ENCODE measurements at regions not wholly inside any gene's neighbourhood (a gene's known extent, or its start where the extent isn't known, plus 50 kb on each side); places are given as distances from the start of the nearest gene placed in this dataset.
"Not testable (repeated sequence)": the region's sequence is repeated elsewhere in the genome, so short reads cannot be mapped to it uniquely, and the experiment has no call there.

GRCh38 chr9:73855206-73855605 lies 641.9 kb upstream of the RORB start:
- no peak for DNase-seq (ENCODE audit: low read depth in 2 of 2)

DNA sequence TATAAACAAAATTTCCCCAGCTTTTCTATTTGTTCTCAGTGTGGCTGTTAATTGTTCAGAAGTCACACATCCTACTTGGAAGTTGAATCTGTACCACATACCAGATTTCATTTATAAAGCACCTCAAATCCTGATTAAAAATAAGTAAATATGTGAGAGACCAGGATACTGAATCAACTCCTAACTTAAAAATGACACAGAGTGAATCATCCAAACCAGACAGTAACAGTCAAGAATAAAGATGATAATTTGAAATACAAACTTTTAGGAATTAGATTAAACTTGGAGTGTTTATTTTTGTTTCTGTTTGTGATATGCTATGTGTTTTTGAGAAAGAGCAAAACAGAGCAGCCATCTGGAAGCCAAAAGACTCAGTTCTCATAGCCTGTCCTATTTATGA lies 633.2 kb upstream of the RORB start:
- no peak for DNase-seq (ENCODE audit: low read depth in 2 of 2)

- no peak for DNase-seq (ENCODE audit: low read depth in 2 of 2)
These were observed 630.7 kb upstream of the RORB start for GRCh38 chr9:73866451-73866850.

- DNase-seq (ENCODE audit: low read depth in 2 of 2) = no peak
These were observed 627.9 kb upstream of the RORB start for GRCh38 chr9:73869264-73869663.

DNA sequence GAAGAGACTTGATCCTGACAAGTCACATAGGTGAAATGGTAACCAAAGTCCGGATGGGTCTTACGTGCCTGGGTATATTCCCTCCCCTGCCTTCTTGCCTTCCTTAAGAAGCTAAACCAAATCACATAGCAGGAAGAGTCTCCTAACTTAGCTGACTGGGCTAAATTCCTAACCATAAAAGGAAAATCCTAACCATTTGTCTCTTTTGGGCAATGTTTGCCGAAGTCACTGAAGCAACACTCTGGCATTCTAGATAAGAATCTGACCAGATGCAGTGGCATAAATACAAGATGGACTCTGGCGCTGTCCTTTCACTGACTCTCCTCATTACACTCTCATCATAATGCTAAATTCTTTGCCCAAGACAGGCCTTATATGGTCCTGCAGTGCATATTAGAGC lies 625.5 kb upstream of the RORB start:
- no peak for DNase-seq (ENCODE audit: low read depth in 2 of 2)

DNA sequence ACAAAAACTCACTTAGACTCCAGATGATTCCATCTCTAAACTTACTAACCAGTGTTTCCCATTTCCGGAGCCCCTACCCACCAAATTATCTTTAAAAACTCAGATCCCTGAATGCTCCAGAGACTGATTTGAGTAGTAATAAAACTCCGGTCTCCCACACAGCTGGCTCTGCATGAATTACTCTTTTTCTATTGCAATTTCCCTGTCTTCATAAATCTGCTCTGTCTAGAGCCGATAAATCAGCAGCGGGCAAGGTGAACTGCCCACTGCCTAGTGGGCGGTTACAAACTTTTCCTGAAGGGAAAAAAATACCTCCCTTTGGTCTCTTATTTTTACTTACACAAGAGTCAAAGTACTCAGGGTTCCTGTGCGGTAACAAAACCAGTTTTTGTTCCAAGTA lies 624.4 kb upstream of the RORB start:
- no peak for DNase-seq (ENCODE audit: low read depth in 2 of 2)

DNA sequence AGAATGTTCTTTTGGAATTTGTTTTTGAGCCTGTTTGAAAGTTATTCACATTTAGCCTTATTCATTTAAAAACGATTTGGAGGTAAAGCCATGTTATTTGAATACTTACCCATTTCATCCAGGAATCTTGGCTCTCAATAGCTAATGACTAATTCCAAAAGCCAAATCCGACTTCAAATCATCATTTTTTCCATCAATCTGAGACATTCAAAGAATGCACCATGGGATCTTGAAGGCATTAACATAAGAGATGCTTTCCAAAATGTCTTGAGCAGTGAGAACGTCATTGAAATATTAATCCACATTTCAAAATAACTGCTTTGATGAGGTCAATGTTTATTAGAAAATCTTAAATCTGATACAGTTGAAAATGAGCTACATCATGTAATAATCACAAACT lies 617.0 kb upstream of the RORB start:
- DNase-seq (ENCODE audit: low read depth in 2 of 2) = no peak

GRCh38 chr9:73889023-73889422 lies 608.1 kb upstream of the RORB start:
- DNase-seq (ENCODE audit: low read depth in 2 of 2) = no peak

- no peak for DNase-seq (ENCODE audit: low read depth in 2 of 2)
These were observed 606.4 kb upstream of the RORB start for GRCh38 chr9:73890685-73891277.

DNA sequence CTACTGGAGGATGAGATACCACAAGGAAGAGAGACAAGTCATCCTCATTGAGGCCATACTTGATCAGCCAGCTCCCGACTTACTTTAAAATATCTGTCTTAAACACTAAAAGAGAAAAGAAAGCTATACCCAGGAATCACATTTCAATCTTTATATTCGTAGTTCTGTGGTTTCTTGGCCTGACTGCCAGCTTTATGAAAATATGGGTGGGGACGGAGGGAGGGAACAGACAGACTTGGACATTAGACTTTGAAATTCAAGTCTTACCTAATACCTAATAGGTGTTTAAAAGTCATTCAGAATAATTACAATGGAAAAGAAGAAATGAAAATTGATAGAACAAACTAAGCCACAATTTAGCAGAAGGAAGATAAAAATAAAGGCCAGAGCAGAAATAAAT lies 604.8 kb upstream of the RORB start:
- no peak for DNase-seq (ENCODE audit: low read depth in 2 of 2)

DNA sequence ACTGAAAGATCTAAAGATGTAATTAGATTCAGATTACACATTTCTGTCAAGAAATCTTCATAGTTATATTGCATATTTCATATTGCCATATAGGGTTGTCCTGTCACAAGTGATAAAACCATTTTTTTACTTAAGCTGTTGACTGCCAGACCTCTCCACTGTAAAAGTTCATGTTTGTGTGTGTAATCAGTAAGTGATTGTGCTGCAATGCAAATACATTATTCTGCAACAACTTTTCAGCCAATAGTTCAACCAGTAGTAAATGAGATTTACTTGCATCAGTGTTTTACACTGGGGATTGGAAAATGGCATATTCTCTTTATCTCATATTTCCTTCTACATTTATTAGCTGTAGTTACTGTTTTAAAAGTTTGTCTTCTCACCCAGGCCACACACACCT lies 603.9 kb upstream of the RORB start:
- DNase-seq (ENCODE audit: low read depth in 2 of 2) = no peak

DNA sequence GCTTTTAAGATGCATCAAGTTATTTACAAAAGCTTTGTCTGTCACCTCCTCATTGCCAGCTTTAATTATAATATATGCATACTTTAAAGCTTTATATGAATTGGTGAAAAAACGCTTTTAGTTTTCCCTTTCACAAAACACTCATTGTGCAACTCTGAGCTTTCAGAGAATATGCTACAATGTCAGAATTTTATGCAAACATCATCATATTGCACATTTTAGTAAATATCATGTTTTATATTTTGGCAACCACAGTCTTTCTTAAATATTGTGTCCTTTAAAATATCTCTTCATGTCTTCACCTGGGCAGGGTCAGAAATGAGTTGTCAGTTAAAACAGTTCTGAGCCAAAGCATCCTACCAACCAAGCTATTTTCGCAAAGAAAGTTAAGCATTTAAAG lies 601.1 kb upstream of the RORB start:
- DNase-seq (ENCODE audit: low read depth in 2 of 2) = no peak

DNA sequence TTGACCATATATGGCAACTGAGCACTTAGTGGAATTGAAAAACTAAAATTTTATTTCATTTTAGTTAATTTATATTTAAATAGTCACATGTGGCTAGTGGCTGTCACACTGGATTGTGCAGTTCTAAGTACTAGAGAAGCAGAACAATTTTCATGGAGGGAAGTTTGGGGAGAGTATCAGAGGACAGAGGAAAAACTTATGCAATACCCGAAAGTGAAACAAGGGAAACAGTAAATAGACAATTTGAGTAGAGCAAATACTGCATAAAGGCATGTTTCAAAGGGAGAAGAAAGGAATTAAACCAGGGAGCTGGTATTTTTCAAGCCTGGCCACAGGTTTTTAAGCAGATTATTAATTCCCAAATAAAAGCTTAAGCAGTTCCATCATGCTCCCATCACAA lies 590.5 kb upstream of the RORB start:
- DNase-seq (ENCODE audit: low read depth in 2 of 2) = no peak

DNA sequence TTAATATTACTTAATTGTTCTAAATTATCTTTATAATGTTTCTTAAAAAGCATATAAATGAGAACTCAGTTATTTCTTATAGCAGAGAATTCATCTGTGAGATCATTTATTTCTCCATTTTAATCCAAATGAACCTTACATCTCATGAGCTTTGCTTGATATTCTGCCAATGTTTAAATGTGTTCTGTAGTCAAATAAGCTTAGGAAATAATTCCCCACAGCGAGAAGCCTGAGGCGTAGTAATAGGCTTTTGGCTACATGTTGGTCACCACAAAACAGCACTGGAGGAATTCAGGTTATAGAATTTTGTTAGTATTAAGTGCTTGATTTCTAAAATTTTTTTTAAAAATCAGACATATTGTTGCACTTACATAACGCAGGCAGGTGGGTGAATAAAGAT lies 585.3 kb upstream of the RORB start:
- DNase-seq (ENCODE audit: low read depth in 2 of 2) = no peak

DNA sequence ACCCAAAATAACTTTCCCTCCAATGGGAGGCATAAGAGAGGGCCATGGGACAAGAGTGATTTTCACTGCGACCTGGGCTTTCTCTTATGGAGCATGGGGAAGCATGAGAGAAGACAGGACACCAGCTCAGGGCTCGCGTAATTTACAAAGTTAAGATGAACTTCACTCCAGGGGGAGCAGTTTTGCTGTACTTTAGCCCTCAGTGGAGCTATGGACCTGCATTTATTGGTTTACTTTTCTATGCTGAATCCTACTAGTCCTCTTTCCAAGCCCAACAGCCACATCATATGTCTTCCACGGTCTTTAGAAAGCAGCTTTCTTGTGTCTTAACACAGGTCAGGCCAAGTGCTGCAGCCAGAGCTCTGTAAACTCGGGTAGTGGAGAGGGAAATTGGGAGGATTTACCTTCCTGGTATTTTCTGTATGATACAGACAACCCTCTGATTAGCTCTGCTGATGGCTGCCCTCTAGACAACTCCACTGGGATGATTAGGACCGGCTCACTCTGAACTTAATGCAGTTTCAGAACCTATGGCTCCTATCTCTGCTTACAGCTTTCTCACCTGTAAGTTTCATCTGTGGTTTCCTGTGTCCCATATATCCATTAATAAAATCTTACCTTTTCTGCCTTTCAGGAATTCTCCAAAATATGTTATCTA lies 581.0 kb upstream of the RORB start:
- DNase-seq (ENCODE audit: low read depth in 2 of 2) = no peak

DNA sequence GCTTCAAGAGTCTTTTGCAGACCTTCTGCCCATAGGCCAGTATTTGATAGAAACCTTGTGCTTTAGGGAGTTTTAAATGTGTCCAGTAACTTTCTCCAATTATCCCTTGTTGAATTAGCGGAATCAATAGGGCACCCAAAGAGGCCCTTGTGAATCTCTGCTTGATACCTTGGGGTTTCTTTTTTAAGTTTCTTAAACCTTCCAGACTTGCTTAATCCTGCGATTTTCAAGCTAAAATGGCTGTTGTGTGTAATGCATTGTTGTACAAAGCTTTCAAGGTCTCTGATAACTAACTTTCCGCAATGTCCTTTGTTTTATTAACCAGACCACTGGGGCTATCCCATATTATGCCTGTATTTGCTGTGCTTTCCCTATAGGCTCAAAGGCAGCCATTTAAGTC lies 577.4 kb upstream of the RORB start:
- DNase-seq (ENCODE audit: low read depth in 2 of 2) = no peak

DNA sequence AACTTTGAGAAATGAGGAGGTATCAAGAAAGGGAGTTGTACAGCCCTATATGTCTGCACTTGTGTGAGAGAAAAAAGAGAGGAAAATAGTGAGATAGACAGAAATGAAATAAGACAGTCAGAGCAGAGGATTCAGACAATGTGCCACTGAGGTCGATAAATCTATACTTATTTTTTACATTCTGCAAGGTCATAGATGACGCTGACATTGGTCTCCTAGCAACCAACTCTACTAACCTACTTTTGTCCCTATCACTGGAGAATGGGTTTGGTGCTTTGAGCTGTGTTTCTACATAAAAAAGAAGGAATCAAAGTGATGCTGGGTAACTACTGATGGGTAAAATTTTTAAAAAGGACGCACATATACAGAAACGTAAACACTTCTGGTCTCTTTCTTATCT lies 573.3 kb upstream of the RORB start:
- DNase-seq (ENCODE audit: low read depth in 2 of 2) = no peak

DNA sequence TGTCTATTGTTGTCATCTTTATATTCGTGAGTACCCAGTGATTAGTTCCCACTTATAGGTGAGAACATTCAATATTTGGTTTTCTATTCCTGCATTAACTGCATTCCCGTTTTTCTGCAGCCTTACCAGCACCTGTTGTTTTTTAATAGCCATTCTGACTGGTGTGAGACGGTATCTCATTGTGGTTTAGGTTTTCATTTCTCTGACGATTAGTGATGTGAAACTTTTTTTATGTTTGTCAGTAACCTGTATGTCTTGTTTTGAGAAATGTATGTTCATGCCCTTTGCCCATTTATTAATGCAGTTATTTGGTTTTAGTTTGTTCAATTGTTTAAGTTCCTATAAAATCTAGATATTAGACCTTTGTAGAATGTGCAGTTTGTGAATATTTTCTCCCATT lies 546.0 kb upstream of the RORB start:
- no peak for DNase-seq (ENCODE audit: low read depth in 2 of 2)

GRCh38 chr9:73962792-73963191 lies 534.3 kb upstream of the RORB start:
- DNase-seq (ENCODE audit: low read depth in 2 of 2) = no peak

- no peak for DNase-seq (ENCODE audit: low read depth in 2 of 2)
These were observed 527.2 kb upstream of the RORB start for GRCh38 chr9:73969936-73970335.

DNA sequence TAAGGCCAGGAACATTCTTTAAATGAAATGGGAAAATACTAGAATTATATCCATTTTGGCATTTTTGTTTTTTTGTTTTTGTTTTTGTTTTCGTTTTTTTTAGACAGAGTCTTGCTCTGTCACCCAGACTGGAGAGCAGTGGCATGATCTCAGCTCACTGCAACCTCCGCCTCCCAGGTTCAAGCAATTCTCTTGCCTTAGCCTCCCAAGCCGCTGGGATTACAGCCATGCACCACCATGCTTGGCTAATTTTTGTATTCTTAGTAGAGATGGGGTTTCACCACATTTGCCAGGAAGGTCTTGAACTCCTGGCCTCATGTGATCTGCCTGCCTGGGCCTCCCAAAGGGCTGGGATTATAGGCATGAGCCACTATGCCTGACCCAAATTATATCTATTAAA lies 520.7 kb upstream of the RORB start:
- DNase-seq (ENCODE audit: low read depth in 2 of 2) = not testable (repeated sequence)

DNA sequence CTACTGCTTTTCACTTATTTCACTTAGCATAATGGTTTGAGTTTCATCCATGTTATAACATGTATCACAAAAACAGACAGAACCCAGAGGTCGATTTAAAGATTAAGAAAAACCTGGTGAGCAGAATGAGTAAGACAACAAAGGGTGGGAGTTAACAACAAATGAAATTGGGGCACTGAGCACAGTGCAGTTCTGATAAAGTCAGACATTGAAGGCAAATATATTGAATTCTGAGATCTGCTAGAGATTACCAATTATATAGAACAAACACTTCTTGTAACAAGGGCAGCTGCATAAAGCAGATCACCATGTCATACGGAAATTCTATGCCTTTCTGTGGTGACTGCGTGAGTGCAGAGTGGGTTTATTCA lies 517.3 kb upstream of the RORB start:
- no peak for DNase-seq (ENCODE audit: low read depth in 2 of 2)

DNA sequence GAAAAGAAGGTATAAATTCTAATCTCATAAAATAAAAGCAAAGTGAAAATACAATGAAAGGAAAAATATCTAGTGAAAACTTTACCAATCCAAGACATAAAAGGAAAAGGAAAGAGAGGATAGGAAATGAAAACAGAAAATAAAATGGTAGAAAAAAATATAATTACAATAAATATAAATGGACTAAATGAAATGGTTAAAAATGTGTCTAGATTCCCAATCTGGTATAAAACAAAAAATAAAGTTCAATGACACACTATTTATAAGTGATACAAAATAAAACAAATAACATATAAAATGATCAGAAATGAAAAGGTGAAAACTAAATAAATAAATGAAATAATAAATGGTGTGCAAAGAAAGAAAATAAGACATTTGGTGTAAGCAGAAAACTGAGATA lies 516.4 kb upstream of the RORB start:
- no peak for DNase-seq (ENCODE audit: low read depth in 2 of 2)

DNA sequence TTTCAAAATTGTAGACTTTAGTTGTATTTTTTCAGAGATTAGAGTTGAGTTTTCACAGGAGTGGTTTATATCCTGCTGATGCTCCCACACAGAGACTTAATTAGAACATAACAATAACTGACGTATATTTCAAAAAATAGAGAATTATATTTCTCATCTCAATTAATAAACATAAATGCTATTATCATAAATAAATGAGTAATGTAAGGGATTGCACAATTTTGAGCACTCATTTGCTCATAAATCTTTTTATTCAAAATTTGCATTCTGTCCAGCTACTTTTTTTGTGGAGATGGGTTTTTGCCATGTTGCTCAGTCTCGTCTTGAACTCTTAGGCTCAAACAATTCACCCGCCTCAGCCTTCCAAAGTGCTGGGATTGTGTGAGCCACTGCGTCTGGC lies 515.7 kb upstream of the RORB start:
- no peak for DNase-seq (ENCODE audit: low read depth in 2 of 2)

Measured in stimulated activated CD4-positive, alpha-beta T cell treated with anti-CD3 and anti-CD28 coated beads, Interleukin-1b, Interleukin-23, amount 100 ng/mL, for 1 hour (primary cell).